SJSA1 (cell line): ENCODE measurements at regions not wholly inside any gene's neighbourhood (a gene's known extent, or its start where the extent isn't known, plus 50 kb on each side); places are given as distances from the start of the nearest gene placed in this dataset.

Experiments
- DNase-seq, 2 experiments: peaks; one replicate each; pipeline ENCODE4 v3.0.0-alpha.2; 2015 to 2020; ENCODE audit warnings: low spot score in 2 of 2, low read depth in 1 of 2
- H3K27ac ChIP-seq: fragments of 250-450 bp; sonication (Bioruptor Pico); 2 replicates; pipeline ENCODE4 v1.5.1; 2020; ENCODE audit warnings: mild to moderate bottlenecking, moderate library complexity
- H3K27me3 ChIP-seq: fragments of 250-450 bp; sonication (Bioruptor Pico); replicated peaks from 2 replicates; pipeline ENCODE4 v1.5.1; 2020; ENCODE audit warnings: mild to moderate bottlenecking, moderate library complexity
- H3K36me3 ChIP-seq: fragments of 250-450 bp; sonication (Bioruptor Pico); 2 replicates; pipeline ENCODE4 v1.5.1; 2020; ENCODE audit warnings: mild to moderate bottlenecking
- H3K4me1 ChIP-seq: fragments of 250-450 bp; sonication (Bioruptor Pico); replicated peaks from 2 replicates; pipeline ENCODE4 v1.6.1; 2021; ENCODE audit warnings: mild to moderate bottlenecking
- H3K4me3 ChIP-seq: fragments of 250-450 bp; sonication (Bioruptor Pico); 2 replicates; pipeline ENCODE4 v1.5.1; 2020; ENCODE audit warnings: mild to moderate bottlenecking
- H3K9me3 ChIP-seq: fragments of 250-450 bp; sonication (Bioruptor Pico); replicated peaks from 2 replicates; pipeline ENCODE4 v1.5.1; 2020; ENCODE audit warnings: mild to moderate bottlenecking

DNA sequence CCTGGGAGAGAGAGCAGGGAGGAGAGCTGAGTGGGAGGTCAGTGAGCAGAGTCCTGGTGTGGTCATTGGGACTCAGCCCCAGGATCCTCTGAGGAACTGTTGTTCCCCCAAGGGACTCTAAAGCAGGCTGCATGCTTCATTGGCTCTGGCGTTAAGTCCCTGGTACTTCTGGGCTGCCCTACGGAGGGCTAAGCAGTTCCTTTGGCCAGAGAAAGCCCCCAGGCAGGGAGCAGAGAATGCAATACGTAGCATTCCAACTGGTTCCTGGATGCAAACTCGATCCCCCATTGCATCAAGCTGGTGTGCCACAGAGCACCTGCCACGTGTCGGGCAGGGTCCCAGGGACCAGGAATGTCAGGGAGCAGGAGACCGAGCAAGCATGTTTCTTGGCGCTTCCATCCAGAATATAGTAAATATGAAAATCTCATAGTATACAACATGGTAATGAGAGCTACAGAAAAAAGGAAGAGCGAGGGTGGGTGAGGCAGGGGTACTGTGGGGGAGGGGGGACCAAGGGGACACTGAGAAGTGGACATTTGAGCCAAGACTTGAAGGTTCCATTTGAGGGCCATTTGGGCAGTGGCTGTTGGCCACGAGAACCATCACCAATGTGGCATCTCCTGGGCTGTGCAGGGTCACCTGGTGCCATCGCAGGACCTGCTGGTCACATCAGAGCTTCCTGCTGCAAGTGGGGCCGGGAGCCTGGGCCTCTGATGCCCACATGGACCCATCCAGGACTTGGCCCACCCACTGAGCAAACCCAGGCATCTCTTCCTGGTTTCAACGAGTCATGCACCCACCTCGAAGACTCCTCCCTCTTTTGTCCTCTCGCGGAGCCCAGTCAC lies 160.4 kb downstream of the ASB1 start:
- no peak overlapping the region for H3K4me3 ChIP-seq
- no peaks in the 10 kb centered on the region for H3K9me3 ChIP-seq
- DNase-seq = no peak
- no peaks in the 10 kb centered on the region for H3K27me3 ChIP-seq
- H3K36me3 ChIP-seq = no peaks in the 10 kb centered on the region
- H3K27ac ChIP-seq = no peak overlapping the region
- no peaks in the 10 kb centered on the region for H3K4me1 ChIP-seq

DNA sequence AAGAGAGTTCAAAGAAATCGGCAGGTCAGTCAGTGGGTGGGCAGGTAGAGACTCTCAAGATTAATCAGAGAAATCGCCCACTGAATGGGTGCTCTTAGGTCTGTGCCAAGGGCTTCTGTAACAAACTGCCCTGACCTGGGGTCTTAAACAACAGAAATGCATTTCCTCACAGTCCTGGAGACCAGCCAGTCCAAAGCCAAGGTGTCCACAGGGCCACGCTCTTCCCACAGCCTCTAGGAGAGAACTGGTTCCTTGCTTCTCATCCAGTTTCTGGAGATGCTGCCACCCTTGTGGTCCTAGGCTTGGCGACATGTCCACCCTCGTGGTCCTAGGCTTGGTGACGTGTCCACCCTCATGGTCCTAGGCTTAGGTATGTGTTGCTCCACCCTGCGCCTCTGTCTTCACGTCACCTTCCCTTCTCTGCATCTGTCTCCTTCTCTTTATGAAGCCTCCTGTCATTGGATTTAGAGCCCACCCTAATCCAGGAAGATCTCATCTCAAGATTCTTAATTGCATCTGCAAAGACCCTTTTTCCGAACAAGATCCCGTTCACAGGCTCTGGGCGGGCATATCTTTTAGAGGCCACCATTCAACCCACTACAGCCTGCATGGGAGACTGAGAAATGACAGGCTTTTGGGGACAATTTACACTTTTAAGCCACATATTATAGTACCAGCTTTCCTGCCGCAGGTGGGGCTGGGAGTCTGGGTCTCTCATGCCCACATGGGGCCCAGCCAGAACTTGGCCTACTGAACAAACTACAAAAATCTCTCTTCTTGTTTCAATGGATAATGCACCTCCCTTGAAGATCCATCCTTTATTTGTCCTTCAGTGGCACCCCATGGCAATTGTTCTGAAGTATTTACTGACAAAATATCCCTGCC lies 161.3 kb downstream of the ASB1 start:
- Histone ChIP-seq H3K36me3 (no peaks in the 10 kb centered on the region), H3K4me3 (no peak overlapping the region), H3K27ac (no peak overlapping the region), H3K27me3 (no peaks in the 10 kb centered on the region), H3K4me1 (no peaks in the 10 kb centered on the region), H3K9me3 (no peaks in the 10 kb centered on the region)
- no peak for DNase-seq

DNA sequence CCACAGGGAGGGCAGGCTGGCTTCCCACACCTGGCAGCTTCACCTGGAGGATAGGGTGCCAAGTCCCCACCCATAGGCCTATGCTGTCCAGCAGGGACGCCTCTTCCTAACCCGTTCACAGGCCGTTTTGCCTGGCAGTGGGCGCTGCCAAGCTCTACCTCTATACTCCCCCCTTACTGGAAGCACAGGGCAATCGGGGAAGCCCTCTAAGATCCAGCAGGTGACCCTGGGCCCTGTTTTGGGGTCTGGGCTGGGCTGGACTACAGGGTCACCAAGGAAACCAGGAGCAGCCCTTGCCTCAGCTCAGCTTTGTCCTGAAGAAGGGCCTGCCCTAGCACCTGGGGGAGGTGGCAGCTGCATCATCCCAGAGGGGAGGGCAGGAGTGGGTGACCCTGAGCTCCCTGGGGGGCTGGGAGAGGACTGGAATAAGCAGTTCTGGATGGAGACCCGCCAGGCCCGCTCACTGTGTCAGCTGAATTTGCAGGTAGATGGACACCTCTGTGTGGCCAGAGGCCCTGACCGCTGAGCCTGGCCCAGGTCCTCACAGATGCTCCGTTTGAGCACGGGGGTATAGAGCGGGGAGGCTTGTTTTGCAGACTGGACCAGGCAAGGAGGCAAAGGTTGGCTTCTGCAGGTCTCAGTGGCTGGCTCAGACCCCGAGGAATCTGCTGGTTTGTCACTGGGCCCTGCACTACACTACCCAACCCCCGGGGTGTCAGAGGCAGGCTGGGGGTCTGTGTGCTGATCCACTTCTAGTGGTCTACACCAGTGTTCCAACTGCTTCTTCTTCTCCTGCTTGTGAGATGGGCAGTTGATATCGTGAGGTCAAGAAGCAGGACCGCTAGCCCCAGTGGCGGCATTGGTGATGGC lies 163.1 kb downstream of the ASB1 start:
- H3K4me1 ChIP-seq = no peaks in the 10 kb centered on the region
- H3K4me3 ChIP-seq = no peak overlapping the region
- H3K27me3 ChIP-seq = no peaks in the 10 kb centered on the region
- no peak for DNase-seq
- no peaks in the 10 kb centered on the region for H3K36me3 ChIP-seq
- H3K9me3 ChIP-seq = no peaks in the 10 kb centered on the region
- no peak overlapping the region for H3K27ac ChIP-seq

DNA sequence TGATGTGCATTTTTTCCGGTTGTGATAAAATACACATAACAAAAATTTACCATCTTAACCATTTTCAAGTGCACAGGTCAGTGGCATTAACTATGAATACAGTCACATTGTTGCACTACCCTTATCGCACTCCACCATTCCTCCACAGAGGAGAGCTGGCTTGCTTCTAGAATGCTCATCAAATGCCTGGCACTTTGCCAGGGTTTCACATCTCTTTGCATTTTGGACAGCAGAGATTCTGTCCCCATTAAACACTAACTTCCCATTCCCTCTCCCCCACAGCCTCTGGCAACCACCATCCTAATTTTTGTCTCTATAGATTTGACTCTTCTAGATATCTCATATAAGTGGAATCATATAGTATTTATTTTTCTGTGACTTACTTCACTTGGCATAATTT lies 165.0 kb downstream of the ASB1 start:
- no peak for DNase-seq
- Histone ChIP-seq H3K27ac (no peak overlapping the region), H3K36me3 (no peaks in the 10 kb centered on the region), H3K9me3 (no peaks in the 10 kb centered on the region), H3K27me3 (no peaks in the 10 kb centered on the region), H3K4me1 (peaks cover 4% of the 10 kb centered on the region), H3K4me3 (no peak overlapping the region)

DNA sequence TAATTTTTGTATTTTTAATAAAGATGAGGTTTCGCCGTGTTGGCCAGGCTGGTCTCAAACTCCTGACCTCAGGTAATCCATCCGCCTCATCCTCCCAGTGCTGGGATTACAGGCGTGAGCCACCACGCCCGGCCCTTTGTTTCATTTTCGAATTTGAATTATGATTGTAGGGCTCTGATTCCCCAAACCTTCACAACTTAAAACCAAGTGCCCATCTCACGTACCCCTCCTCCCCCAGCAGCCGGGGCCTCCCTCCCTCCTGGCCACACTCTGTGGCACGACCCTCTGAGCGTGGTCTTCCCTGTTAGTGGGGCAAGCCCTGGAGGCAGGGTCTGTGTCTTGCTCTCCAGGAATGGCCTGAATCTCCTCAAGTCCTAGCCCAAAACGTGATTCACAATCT lies 166.5 kb downstream of the ASB1 start:
- Histone ChIP-seq H3K4me3 (no peak overlapping the region), H3K27me3 (no peaks in the 10 kb centered on the region), H3K27ac (no peak overlapping the region), H3K36me3 (no peaks in the 10 kb centered on the region), H3K4me1 (peaks cover 18% of the 10 kb centered on the region), H3K9me3 (no peaks in the 10 kb centered on the region)
- no peak for DNase-seq

DNA sequence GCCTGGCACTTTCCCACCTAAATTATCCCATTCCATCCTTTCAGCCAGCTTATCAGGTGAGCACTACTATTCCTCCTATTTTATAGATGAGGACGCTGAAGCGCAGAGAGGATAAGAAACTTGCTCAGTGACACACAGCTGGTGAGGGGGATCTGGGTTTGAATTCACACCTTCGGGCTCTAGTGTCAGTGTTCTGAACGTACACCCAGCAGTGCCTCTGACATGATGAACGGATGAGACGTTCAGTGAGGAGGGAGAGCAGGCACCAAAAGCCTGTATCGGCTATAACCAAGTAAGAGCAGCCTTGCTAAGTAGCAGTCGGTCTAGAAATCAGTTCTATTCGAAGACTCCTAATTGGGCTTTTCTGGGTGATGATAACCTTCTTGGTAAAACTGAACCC lies 167.0 kb downstream of the ASB1 start:
- DNase-seq = no peak
- no peaks in the 10 kb centered on the region for H3K9me3 ChIP-seq
- no peak overlapping the region for H3K27ac ChIP-seq
- no peak overlapping the region for H3K4me3 ChIP-seq
- H3K36me3 ChIP-seq = no peaks in the 10 kb centered on the region
- H3K4me1 ChIP-seq = peaks cover 20% of the 10 kb centered on the region
- H3K27me3 ChIP-seq = no peaks in the 10 kb centered on the region

DNA sequence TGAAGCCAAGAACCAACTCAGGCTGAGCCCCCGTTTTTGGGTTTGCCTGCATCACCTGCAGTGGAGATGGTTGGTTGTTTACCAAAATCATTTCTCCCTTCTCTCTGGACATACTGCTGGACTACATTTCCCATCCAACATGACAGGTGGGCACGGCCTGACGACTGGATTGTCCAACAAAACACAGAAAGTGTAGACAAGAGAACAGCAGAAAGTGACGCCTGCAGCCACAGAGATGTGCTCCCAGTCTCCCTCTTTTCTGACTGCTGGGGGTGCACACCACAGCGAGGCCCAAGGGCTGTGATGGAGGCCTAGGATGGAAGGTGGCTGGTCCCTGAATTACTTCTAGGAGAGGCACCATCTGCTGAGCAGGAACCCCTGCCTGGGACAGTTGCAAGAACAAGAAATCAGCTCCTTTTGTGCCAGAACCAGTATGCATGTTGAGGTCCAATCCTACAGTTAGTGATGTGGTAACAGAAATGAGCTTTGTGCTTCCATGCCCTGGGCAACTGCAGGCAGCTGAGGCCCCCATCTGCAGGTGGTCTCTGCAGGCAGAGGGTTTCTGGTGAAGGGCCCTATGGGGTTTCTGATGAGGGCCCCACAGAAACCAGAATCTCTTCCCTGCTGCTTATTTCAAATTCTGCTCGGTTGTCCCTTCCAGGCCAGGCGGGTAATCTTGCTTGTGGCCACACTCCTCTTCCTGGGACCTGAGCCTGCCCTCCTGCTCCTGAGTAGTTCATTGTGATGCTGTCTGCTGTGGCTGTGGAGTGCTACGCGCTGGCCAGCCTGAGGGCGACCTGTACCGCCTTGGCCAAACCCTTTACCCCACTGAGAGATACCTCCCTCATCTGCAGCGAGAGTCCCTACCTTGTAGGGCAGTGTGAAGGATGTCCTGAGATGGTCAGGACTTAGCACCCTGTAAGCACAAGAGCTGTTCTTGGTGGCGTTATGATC lies 168.3 kb downstream of the ASB1 start:
- peaks cover 20% of the 10 kb centered on the region for H3K4me1 ChIP-seq
- H3K27ac ChIP-seq = no peak overlapping the region
- no peak overlapping the region for H3K4me3 ChIP-seq
- no peaks in the 10 kb centered on the region for H3K36me3 ChIP-seq
- DNase-seq = no peak
- no peaks in the 10 kb centered on the region for H3K9me3 ChIP-seq
- no peaks in the 10 kb centered on the region for H3K27me3 ChIP-seq

DNA sequence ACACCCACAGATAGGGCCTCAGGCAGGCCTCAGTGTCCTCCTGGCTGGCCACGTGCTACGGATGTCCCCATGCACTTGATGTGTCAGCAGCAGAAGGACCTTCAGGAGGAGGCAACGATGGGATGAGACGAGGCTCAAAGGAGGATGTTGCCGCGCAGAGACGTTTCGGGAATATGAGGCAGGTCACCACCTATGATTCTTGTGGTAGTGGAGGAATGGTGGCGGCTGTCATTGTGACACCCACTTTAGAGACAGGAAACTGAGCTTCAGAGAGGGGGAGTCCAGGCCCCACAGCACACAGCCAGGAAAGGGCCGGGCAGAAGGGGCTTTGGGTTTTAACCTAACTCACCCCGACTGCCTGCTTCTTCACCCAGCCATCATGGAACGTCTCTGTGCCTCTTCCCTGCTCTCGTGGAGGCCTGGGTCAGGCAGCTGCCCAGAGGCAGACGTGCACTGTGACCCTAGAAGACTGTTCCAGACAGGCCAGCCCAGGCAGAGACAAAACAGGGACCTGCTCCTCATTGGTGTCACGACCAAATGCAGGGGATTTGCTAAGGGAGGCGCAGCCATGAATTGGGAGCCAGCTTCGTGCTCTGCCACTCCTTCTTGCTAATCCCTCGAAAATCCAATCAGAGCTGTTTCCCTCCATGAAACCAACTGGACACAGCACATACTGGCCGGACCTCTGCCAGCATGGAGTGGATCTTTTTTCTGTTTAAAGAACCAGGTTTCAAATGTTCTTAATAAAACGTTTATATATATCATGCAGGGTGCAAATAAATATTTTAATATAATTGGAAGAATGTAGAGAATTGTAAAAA lies 169.2 kb downstream of the ASB1 start:
- H3K27me3 ChIP-seq = no peaks in the 10 kb centered on the region
- no peak overlapping the region for H3K4me3 ChIP-seq
- no peaks in the 10 kb centered on the region for H3K9me3 ChIP-seq
- no peaks in the 10 kb centered on the region for H3K36me3 ChIP-seq
- H3K27ac ChIP-seq = 0 out of 2 replicates have a peak overlapping the region, but pooled peaks have one; percentile 81
- H3K4me1 ChIP-seq = peaks cover 20% of the 10 kb centered on the region
- DNase-seq = no peak

DNA sequence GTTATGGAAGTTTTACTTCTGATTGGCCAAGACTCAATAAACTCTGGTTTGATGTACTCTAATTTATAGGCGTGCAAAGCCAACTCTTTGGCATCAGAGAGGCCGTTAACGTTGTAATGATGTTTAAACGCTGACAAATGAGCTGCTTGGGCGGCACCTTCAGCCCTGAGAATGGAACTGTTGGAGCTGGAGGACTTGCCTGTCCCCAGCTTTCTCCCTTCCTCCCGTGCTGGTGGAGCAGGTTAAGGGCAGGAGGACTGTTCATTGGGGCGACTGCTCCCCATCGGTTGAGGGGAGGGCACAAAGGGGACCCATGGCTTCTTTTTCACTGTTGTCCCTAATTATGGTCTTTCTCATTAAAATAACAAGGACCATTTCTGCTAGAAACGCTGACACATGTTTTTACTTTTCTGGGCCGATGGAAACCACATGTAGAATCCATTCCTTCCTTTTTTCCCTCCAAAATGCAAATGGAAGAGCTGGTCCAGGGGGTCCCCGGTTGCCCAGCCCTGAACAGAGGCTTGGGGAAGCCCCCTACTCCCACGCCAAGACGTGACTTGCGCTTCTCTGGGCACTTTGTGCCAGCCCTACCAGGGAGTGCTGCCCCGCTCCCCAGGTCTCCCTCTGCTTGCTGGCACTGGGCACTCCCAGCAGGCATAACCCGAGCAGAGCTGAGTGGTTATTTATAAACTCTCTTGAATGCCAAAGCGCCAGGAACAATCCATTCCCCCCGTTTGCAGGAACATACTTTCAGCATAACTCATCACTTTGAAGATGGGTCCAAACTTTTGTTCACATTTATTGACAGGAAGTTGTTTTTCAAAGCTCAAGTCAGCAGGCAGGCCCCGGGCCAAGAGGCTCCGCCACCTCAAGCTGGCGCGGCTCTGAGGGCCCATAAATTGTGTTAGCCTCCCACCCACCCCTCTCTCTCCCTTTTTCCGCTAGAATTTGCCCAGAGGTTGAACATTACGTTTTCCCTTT lies 170.1 kb downstream of the ASB1 start:
- Histone ChIP-seq H3K27ac (peak overlapping the region; percentile 81), H3K36me3 (no peaks in the 10 kb centered on the region), H3K9me3 (no peaks in the 10 kb centered on the region), H3K4me3 (no peak overlapping the region), H3K4me1 (peaks cover 20% of the 10 kb centered on the region), H3K27me3 (no peaks in the 10 kb centered on the region)
- peak; percentile 85 to 93 for DNase-seq

DNA sequence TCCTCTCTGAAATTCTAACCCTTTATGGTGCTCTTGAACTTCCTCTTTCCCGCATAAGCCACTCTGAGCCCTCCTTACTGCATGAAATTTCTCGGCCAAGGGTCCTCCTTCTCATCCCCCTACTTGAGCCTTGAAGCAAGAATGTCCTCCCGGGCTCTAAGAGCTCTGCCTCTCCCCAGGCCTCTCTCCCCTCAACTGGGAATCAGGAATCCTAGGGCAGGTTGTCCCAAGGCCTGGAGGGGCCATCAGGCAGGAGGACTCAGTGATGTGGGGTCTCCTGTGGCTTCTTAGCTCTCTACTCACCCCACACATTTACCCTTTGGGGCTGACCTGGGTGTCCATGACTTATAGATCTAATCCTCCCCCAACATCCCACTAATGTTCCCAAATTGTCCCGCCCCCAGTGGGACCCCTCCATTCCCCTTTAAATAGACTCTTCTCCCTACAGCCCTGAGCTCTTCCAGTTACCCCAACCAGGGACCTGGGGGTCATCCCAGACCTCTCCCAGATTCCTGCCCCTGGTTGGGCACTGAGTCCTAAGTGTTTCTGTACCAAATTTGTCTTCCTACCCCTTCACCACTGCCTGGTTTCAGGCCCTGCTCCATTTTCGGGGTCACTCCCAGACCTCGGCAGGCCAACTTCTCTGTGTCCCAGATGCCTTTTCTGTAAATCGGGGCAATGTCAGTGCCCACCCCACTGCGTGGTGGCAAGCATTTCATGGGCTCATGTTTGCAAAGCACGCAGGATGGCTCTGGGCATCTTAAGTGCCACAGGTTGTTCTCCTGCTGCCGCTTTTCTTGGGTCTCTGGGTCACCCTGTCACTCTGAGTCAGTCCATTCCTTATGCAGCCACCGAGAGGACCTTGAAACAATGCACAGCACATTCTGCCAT lies 171.2 kb downstream of the ASB1 start:
- Histone ChIP-seq H3K27me3 (no peaks in the 10 kb centered on the region), H3K36me3 (no peaks in the 10 kb centered on the region), H3K4me1 (peaks cover 20% of the 10 kb centered on the region), H3K9me3 (no peaks in the 10 kb centered on the region), H3K27ac (peak overlapping the region; percentile 81), H3K4me3 (no peak overlapping the region)
- no peak for DNase-seq
